GM19035 (cell line): ENCODE measurements at regions not wholly inside any gene's neighbourhood (a gene's known extent, or its start where the extent isn't known, plus 50 kb on each side); places are given as distances from the start of the nearest gene placed in this dataset.
"Not testable (repeated sequence)": the region's sequence is repeated elsewhere in the genome, so short reads cannot be mapped to it uniquely, and the experiment has no call there.

Source experiments
- ATAC-seq: cut with Tn5 transposase; IDR thresholded peaks from one replicate; pipeline ENCODE4 v1.9.1; 2021; ENCODE audit not compliant: unreplicated experiment

- ATAC-seq, result no peak
Measured at GRCh38 chr15:66882251-66883020, 180.4 kb downstream of the SMAD6 start.

DNA sequence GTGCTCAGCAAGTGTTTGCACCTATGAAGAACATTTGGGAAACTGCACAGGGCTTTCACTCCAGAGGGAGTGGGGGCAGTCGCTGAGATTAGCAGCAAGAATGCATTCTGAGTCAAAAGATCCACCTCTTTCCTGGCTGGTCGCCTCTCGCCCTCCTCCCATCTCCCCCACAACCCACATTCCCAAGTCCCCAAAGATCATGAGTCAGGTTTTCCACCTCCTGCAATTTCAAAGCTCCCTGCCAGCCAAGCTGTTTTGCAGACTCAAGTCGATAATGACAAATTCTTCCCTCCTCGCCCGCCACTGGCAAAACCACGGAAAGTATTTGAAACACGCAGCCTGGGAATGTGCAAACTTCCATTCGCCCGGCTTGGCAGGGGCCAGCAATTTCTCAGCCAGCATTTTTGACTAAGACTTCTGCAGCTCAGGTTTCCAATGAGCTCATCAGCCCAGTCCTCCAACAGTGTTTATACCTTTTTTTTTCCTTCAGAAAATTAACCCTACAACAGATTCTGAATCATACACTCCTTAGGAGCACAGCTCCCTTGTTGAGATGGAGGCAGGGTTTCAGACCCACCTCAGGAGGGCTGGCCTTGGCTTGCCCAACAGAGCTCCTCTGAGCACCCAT, 181.4 kb downstream of the SMAD6 start:
- no peak for ATAC-seq

GRCh38 chr15:66884115-66884622, 181.2 kb upstream of the SMAD3 start:
- ATAC-seq, result no peak

GRCh38 chr15:66884661-66885237, 180.7 kb upstream of the SMAD3 start:
- ATAC-seq, result no peak

DNA sequence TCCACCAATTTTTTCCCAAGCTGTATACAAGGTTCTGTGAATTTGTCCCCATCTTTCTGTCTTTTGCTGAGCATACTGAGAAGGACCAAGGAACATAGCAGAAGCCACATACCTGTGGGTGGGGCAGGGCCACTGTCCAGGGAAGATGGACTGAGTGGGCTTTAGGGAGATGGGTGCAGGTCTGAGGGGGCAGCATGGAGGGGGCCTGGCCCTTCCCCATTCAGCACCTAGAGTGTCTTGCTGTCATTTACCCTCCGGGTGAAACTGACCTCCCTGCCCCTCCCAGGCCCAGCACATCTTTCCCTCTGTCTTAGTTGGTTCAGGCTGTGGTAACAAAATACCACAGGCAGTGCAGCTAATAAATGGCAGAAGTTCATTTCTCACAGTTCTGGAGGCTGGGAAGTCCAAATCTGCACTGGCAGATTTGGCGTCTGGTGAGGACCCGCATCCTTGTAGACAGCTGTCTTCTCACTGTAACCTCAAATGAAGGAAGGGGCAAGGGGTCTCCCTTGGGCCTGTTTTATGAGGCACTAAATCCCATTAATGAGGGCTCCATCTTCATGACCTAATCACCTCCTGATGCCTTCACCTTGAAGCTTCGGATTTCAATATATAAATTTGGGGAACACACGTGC, 180.0 kb upstream of the SMAD3 start:
- no peak for ATAC-seq

DNA sequence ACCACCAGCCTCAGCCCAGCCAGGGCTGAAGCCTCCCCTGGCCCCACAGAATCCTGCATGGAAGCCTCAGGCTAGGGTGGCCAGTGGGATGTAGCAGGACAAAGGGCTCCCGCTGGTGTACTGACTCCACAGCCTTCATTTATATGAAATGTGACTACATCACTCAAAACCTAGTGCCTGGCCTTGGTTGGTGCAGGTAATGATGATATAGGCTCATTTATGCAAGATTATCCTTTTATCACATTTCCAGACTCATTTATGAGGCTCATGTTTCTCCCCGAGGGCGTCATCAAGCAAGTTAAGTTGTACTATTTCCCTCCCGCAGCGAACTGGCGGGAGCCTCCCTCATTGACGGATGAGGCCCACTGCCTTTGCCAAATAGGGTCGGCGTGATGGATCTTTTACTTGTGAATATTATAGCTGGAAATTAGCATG, 179.1 kb upstream of the SMAD3 start:
- no peak for ATAC-seq

DNA sequence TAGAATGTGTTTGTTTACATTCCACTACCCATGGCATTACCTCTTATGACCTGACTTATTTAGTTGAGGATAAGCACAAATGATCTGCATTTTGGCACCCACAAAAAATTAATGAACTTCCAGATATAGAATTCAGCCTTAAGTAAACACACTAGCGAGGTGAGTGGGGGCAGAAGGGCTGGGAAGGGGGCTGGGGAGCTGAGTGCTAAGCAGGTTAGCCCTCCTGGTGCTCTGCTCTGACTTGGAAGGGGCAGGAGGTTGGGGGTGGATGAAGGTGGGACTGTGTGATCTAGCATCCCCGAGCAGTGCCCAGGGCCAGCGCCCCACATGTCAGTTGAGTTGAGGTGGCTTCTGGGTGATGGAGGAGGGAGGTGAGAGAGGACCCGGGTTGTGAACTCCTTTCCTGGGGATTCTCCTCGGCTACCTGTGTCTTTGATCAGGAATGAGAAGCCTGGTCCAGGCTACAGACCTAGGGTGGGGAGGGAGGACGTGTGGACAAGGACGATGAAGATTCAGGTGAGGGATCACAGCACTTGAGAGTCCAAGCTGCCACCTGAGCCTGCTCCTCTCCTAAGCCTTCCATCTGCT, 178.6 kb upstream of the SMAD3 start:
- no peak for ATAC-seq

DNA sequence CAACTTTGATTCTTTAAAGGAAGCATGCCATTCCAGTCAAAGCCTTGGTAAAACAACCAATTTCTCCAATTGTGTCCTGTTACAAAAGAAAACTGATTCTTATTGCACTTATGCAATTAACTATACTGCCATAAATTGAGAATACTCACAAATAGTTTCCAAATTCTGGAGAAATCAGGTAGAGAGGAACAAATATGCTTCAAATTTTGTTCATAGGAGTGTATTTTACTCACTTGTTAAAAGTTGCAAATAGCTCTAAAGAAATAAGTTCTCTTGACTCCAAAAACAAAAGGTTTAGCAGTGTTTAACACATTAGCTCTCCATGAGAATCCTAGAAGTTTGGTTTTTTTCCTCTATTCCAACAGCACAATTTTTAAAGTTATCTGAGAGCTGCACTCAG, 176.1 kb upstream of the SMAD3 start:
- not testable (repeated sequence) for ATAC-seq

DNA sequence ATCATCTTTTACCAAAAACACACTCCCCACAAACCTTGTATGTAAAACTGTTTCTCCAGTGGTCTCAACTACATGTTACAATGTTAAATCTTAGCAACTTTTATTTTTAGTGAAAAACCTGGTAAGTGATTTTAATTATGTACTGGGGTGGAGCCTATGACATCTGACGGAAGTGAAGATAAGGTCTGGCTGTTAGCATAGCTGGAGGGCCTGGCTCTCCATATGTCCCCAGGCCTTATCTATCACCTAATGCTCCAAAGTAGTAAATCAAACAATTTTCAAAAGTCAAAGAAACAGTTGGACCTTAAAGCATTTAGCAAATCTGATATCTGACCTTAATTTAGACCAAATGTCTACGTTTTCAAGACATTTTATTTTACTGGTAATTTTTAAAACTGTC, 173.6 kb upstream of the SMAD3 start:
- ATAC-seq, result no peak

- no peak for ATAC-seq
Measured at GRCh38 chr15:66893294-66893693, 172.1 kb upstream of the SMAD3 start.

- no peak for ATAC-seq
Measured at GRCh38 chr15:66894363-66894762, 171.0 kb upstream of the SMAD3 start.

- no peak for ATAC-seq
Measured at GRCh38 chr15:66894986-66895780, 170.2 kb upstream of the SMAD3 start.

DNA sequence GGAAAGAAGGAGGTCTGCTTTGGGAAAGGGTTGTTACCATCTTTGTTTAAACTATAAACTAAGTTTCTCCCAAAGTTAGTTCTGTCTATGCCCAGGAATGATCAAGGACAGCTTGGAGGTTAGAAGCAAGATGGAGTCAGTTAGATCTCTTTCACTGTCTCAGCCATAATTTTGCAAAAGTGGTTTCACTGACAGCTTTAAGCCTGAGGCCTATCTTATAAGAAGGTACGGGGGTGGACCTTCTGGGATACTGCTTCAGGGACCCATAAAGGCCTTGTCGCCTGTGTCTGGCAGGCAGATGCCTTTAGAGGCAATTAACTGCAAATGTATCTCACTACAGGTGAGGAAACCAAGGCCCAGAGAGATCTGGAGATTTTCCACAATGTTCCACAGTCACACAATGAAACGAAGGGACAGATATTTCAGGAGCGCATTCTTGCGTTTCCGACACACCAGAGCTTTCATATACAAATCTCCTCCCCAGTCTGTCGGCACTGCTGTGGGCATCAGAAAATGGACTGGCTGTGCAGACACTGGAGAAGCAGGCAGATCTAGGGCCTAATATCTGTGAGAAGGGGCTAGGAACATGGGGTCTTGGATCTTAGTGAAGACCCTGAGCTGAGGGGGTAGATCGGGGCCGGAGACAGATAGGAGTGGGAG, 169.5 kb upstream of the SMAD3 start:
- no peak for ATAC-seq

DNA sequence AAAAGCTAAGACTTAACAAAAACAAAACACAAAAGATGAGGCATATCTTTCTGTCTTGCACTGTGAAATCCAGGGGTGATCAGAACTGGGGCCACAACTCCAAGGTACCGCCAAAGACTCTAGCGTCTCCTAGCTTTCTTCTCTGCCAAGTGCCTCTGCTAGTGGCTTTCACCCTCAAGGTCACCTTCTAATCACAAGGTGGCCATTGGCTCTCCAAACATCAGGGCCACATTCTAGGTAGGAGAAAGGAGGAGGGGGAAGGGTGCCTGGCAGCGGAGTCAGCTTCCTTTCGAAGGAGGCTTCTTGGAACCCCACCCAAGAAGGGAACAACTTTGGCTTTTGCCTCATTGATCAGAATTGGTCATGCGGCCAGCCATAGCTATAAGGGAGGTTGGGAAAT, 168.8 kb upstream of the SMAD3 start:
- no peak for ATAC-seq

- no peak for ATAC-seq
Measured at GRCh38 chr15:66897416-66897815, 168.0 kb upstream of the SMAD3 start.

GRCh38 chr15:66897971-66898370, 167.4 kb upstream of the SMAD3 start:
- no peak for ATAC-seq

GRCh38 chr15:66898656-66899386, 166.6 kb upstream of the SMAD3 start:
- no peak for ATAC-seq

- no peak for ATAC-seq
Measured at GRCh38 chr15:66899555-66900350, 165.6 kb upstream of the SMAD3 start.
